ENCODE measurements at regions not wholly inside any gene's neighbourhood (a gene's known extent, or its start where the extent isn't known, plus 50 kb on each side); places are given as distances from the start of the nearest gene placed in this dataset.

DNA sequence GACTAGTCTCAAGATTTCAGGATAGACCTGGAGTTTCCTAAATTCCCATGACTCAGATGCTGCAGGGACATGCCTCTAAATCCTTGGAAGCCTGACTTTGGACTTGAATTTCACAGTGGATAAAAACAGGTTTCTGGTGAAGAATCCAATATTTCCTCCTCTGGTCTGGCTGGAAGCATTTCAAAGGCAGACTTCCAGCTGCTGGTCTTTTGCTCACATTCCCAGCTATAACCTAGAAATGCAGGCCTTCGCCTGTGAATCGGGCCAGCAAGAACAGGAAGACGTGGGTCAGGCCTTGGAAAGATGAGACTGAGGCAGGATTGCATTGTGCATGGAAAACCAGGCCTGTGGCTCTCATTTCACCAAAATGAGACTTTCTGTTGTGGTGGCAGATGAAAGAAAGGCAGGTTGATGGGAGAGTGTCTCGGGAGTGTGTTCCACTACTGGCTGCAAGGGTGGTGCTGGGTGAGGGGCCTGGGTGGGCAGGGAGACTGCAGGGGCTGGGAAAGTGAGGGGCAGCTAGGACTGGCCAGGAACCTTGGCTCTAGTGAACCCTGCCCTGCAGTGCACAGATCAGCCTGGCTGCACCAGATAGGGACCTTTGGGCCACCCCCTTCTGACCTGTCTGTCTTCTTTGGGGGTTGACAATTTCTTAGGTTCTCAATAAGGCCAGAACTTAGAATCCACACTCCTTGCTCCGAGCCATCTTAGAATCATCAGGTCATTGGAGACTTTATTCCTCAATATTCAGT lies 488.8 kb upstream of the MKI67 start:
- in situ Hi-C loops (cut with MboI; ENCODE audit: low pct_unique_long_range_greater_than_20kb, low sequenced_read_pairs, unreplicated experiment): no loop called here
- DNase-seq (ENCODE audit: low spot score): no peak
- TF ChIP-seq, protein P1, sequence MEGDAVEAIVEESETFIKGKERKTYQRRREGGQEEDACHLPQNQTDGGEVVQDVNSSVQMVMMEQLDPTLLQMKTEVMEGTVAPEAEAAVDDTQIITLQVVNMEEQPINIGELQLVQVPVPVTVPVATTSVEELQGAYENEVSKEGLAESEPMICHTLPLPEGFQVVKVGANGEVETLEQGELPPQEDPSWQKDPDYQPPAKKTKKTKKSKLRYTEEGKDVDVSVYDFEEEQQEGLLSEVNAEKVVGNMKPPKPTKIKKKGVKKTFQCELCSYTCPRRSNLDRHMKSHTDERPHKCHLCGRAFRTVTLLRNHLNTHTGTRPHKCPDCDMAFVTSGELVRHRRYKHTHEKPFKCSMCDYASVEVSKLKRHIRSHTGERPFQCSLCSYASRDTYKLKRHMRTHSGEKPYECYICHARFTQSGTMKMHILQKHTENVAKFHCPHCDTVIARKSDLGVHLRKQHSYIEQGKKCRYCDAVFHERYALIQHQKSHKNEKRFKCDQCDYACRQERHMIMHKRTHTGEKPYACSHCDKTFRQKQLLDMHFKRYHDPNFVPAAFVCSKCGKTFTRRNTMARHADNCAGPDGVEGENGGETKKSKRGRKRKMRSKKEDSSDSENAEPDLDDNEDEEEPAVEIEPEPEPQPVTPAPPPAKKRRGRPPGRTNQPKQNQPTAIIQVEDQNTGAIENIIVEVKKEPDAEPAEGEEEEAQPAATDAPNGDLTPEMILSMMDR (IDR thresholded peaks at IDR 0.05; ENCODE audit: extremely low read depth, insufficient read depth, missing control alignments): no peak

DNA sequence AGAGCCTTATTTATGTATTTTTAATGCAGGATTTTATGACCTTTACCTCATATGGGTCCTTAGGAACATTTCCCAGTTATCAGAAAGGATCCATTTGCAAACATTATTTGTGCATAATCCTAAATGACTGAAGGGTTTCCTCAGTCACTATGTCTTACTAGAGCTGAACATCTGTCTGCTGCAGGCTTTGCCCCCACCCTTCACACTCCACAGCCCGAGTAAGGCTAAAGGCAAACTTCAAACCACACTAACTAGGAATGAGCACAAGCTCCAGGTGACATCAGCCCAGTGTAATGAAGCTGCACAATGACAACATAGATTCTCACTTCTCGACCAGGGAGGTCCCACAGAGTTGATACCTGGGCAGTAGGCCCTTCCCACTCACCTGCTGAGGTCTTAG lies 491.3 kb upstream of the MKI67 start:
- TF ChIP-seq, protein P1 (IDR thresholded peaks at IDR 0.05; ENCODE audit: extremely low read depth, insufficient read depth, missing control alignments): no peak
- DNase-seq (ENCODE audit: low spot score): no peak
- in situ Hi-C loops (cut with MboI; ENCODE audit: low pct_unique_long_range_greater_than_20kb, low sequenced_read_pairs, unreplicated experiment): no loop called here

DNA sequence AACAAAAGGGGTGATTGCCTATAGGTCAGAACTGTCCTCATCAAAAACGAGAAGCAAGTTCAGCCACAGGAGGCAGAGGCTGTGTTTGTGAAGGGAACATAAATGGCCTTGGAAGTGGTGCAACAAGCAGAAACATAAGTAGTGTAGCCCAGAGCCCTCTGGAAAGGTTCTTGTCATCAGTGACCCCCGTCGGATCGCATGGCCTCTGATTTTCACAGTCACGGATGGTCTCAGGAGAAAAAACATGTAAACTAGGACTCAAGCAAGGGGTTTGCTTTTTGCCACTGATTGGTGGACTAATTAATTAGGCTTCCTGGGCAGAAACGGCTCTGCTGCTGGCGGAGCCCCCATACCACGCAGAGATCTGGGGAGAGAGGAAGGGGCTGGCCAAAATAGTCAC lies 496.5 kb upstream of the MKI67 start:
- TF ChIP-seq, protein P1 (IDR thresholded peaks at IDR 0.05; ENCODE audit: extremely low read depth, insufficient read depth, missing control alignments): no peak
- in situ Hi-C loops (cut with MboI; ENCODE audit: low pct_unique_long_range_greater_than_20kb, low sequenced_read_pairs, unreplicated experiment): no loop called here
- DNase-seq (ENCODE audit: low spot score): no peak

DNA sequence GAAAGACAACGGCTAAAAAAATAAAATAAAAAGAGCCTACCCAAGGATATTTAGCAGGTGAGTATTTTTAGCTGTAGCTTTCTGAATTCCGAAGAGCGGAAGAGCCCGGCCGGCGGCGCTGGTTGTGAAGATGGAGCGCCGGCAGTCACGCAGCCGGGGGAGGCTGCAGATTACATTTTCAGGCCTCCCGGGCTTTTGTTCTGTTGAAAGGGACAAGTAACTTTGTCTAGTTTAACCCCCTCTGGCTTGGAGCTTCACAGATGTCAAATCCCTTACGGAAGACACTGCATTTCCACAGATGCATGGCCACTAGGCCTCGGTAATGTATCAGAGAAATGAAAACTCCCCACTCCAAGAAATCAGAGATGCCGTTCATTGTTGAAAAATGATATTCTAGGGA lies 497.6 kb upstream of the MKI67 start:
- no peak for DNase-seq (ENCODE audit: low spot score)
- TF ChIP-seq, protein P1 (IDR thresholded peaks at IDR 0.05; ENCODE audit: extremely low read depth, insufficient read depth, missing control alignments): no peak
- in situ Hi-C loops (cut with MboI; ENCODE audit: low pct_unique_long_range_greater_than_20kb, low sequenced_read_pairs, unreplicated experiment): no loop called here

DNA sequence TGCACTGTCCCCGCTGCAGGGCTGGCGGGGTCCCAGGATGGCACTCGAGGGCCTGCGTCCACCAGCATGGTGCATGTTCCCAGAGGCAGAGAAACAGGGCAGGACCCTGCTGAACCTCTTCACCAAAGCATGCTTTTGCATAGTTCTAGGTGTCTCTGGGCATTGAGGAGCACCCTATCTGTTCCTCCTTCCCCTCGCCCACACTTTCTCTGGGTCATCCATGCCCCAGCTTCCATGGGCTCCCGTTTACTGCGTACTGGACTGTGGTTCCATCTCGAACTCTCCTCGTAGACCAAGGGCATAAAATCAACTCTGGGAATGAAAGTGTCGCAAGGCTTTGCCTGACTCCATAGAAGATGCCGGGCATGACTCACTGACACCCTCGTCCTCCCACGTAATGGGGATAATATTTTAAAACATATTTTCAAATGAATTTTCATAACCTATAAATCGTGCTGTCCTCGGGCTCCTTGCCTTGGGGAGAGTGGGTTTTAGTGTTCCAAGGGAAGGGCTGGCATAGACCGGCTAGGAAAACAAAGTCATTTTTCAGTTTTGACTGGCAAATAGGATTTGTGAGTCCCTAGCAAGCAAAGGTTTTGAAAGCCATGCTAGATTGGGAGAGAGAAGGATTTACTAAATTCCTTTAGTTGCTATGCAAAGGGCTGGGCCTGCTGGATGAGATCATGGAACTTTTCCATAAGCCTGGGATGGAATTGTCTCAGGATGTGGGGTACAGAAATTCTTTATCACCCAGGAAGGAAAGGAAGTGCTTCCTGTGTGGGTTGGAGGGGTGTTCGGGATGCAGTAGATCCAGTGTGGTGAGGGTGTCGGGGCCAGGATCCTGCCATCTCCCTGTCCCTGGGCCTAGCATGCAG lies 498.7 kb upstream of the MKI67 start:
- DNase-seq (ENCODE audit: low spot score): no peak
- in situ Hi-C loops (cut with MboI; ENCODE audit: low pct_unique_long_range_greater_than_20kb, low sequenced_read_pairs, unreplicated experiment): no loop called here
- TF ChIP-seq, protein P1 (IDR thresholded peaks at IDR 0.05; ENCODE audit: extremely low read depth, insufficient read depth, missing control alignments): no peak

DNA sequence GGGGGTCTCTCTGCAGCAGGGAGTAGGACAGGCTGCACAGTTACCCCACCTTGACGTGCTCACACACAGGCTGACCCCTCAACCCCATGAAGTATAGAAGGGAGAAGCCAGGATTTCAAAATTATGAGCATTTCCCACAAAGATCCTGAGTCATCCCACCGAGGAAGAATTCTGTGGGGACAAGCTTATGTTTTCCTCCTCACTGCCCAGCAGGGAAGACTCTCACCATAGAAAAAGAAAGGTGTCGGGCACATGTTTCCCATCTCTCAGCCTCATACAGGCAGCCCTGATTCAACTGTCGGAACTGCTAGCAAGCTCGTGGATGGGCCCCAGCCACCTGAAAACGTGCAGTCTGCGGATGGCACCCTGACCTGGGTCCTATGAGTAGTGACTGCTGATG lies 499.7 kb upstream of the MKI67 start:
- in situ Hi-C loops (cut with MboI; ENCODE audit: low pct_unique_long_range_greater_than_20kb, low sequenced_read_pairs, unreplicated experiment): no loop called here
- TF ChIP-seq, protein P1 (IDR thresholded peaks at IDR 0.05; ENCODE audit: extremely low read depth, insufficient read depth, missing control alignments): no peak
- no peak for DNase-seq (ENCODE audit: low spot score)
